Sigmoid colon (tissue), 6 donors: ENCODE measurements at regions not wholly inside any gene's neighbourhood (a gene's known extent, or its start where the extent isn't known, plus 50 kb on each side); places are given as distances from the start of the nearest gene placed in this dataset.

Source experiments
- DNase-seq: peaks from one replicate; pipeline ENCODE4 v3.0.0-alpha.2; 2019
- H3K27ac ChIP-seq, 4 donors: fragments of 200-600 bp; sonication (generic); one replicate each; pipeline ENCODE4 v1.5.1; 2016 to 2019; ENCODE audit warnings: mild to moderate bottlenecking in 1 of 4
- H3K27me3 ChIP-seq, 3 donors: fragments of 200-600 bp; sonication (generic); one replicate each; pipeline ENCODE4 v1.5.1; 2019; ENCODE audit warnings: mild to moderate bottlenecking in 1 of 3
- H3K36me3 ChIP-seq, 4 donors: fragments of 200-600 bp; sonication (generic); one replicate each; pipeline ENCODE4 v1.5.1; 2016 to 2019
- H3K4me1 ChIP-seq, 4 donors: fragments of 200-600 bp; sonication (generic); one replicate each; pipeline ENCODE4 v1.5.1; 2017 to 2019
- H3K4me3 ChIP-seq, 4 donors: fragments of 200-600 bp; sonication (generic); one replicate each; pipeline ENCODE4 v1.5.1; 2017 to 2019; ENCODE audit warnings: mild to moderate bottlenecking in 2 of 4, moderate library complexity in 1 of 4
- H3K9me3 ChIP-seq, 4 donors: fragments of 200-600 bp in 3 of 4; sonication (generic) in 3 of 4; one replicate each; pipeline versions ENCODE4 v1.5.1 to v1.6.1; 2013 to 2019
- EP300 ChIP-seq, 4 donors: sonication (generic); formaldehyde crosslinking; IDR thresholded peaks; one replicate each; pipeline ENCODE4 v1.6.1; 2017; ENCODE audit warnings: antibody characterized with exemption in 4 of 4
- POLR2A ChIP-seq, 2 donors: fragments of 450-650 bp; IDR thresholded peaks; one replicate each; pipeline ENCODE4 v1.6.1; 2016; ENCODE audit warnings: antibody characterized with exemption in 2 of 2, mild to moderate bottlenecking in 2 of 2, moderate library complexity in 2 of 2
- POLR2AphosphoS5 ChIP-seq, 4 donors: sonication (generic); formaldehyde crosslinking; IDR thresholded peaks; one replicate each; pipeline ENCODE4 v1.6.1; 2017; ENCODE audit warnings: antibody characterized with exemption in 4 of 4
- WGBS, 2 donors: extraction: QIAGEN DNeasy Blood & Tissue Kit; methylation state at CpG; one replicate each; pipeline ENCODE4 v1.1.7; 2013; 5-methylcytosine and 5-hydroxymethylcytosine counted together
- intact Hi-C: fragments of 100-400 bp; cut with DNase I; formaldehyde crosslinking; loops from one replicate; pipeline ENCODE4 v1.15.1; 2023
- TF ChIP-seq, protein P1 (sequence below), 4 experiments: fragments of 450-650 bp in 3 of 4; fragments of 200-600 bp in 1 of 4; IDR thresholded peaks; one replicate each; pipeline ENCODE4 v1.5.1; 2016 to 2019; ENCODE audit warnings: antibody characterized with exemption in 4 of 4, mild to moderate bottlenecking in 3 of 4, moderate library complexity in 2 of 4
- donor health status: healthy with polysubstance abuse.
- donor health status: healthy.

- Histone ChIP-seq H3K36me3 (no peaks in the 10 kb centered on the region), H3K9me3 (no peaks in the 10 kb centered on the region), H3K4me3 (no peak overlapping the region), H3K27me3 (no peaks in the 10 kb centered on the region), H3K4me1 (peaks cover 0 to 81% (median 75%) of the 10 kb centered on the region in 4 donors), H3K27ac (peak overlapping the region; percentile 79 to 92 (median 88))
- intact Hi-C loops = loop anchor here (2.0 to 5.0 kb wide), 2 partner anchors 69 to 152 kb away; no protein-coding TSS in a partner anchor
- TF ChIP-seq POLR2AphosphoS5 (IDR thresholded peaks at IDR 0.05) (no peak), EP300 (IDR thresholded peaks at IDR 0.05) (no peak), POLR2A (IDR thresholded peaks at IDR 0.05) (no peak)
- TF ChIP-seq, protein P1, sequence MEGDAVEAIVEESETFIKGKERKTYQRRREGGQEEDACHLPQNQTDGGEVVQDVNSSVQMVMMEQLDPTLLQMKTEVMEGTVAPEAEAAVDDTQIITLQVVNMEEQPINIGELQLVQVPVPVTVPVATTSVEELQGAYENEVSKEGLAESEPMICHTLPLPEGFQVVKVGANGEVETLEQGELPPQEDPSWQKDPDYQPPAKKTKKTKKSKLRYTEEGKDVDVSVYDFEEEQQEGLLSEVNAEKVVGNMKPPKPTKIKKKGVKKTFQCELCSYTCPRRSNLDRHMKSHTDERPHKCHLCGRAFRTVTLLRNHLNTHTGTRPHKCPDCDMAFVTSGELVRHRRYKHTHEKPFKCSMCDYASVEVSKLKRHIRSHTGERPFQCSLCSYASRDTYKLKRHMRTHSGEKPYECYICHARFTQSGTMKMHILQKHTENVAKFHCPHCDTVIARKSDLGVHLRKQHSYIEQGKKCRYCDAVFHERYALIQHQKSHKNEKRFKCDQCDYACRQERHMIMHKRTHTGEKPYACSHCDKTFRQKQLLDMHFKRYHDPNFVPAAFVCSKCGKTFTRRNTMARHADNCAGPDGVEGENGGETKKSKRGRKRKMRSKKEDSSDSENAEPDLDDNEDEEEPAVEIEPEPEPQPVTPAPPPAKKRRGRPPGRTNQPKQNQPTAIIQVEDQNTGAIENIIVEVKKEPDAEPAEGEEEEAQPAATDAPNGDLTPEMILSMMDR (IDR thresholded peaks at IDR 0.05) = no peak
- DNase-seq = peak; percentile 40
- 95% methylated on average over 7 of the region's 7 CpGs for WGBS, 2 donors
Measured at GRCh38 chr3:57009802-57010201, 50.7 kb upstream of the SPATA12 start.

DNA sequence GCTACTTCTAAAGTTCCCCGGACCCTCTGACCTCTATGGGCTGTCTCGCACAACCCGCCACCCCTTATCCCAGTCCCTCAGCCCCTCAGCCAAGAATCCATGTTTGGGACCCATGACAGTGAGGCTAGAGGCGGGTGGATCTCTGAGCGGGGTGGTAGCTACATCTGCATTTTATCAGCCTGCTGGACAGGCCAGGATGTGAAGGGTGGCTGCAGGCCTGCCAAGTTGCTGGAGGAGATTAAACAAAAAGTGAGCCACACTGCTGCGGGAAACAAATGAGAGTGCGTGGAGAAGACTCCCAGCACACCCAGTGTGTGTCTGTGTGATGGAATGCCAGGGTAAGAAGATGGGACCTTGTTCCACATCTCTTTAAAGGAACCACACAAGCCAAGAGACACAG lies 51.1 kb upstream of the SPATA12 start:
- peak overlapping the region; percentile 79 to 92 (median 88) for H3K27ac ChIP-seq
- H3K4me1 ChIP-seq = peaks cover 0 to 81% (median 74%) of the 10 kb centered on the region in 4 donors
- H3K4me3 ChIP-seq = no peak overlapping the region
- H3K27me3 ChIP-seq = no peaks in the 10 kb centered on the region
- H3K9me3 ChIP-seq = no peaks in the 10 kb centered on the region
- intact Hi-C loops = loop anchor here (2.0 to 5.0 kb wide), 2 partner anchors 69 to 153 kb away; no protein-coding TSS in a partner anchor
- TF ChIP-seq, protein P1 (IDR thresholded peaks at IDR 0.05) = no peak
- TF ChIP-seq POLR2AphosphoS5 (IDR thresholded peaks at IDR 0.05) (peak; percentile 69 to 93 (median 89)), EP300 (IDR thresholded peaks at IDR 0.05) (peak in 3 of 4 donors; percentile 47 to 65 (median 58))
- peak; percentile 90 for DNase-seq
- 78 to 91% methylated on average over 7 of the region's 7 CpGs for WGBS, 2 donors
- H3K36me3 ChIP-seq = no peaks in the 10 kb centered on the region

DNA sequence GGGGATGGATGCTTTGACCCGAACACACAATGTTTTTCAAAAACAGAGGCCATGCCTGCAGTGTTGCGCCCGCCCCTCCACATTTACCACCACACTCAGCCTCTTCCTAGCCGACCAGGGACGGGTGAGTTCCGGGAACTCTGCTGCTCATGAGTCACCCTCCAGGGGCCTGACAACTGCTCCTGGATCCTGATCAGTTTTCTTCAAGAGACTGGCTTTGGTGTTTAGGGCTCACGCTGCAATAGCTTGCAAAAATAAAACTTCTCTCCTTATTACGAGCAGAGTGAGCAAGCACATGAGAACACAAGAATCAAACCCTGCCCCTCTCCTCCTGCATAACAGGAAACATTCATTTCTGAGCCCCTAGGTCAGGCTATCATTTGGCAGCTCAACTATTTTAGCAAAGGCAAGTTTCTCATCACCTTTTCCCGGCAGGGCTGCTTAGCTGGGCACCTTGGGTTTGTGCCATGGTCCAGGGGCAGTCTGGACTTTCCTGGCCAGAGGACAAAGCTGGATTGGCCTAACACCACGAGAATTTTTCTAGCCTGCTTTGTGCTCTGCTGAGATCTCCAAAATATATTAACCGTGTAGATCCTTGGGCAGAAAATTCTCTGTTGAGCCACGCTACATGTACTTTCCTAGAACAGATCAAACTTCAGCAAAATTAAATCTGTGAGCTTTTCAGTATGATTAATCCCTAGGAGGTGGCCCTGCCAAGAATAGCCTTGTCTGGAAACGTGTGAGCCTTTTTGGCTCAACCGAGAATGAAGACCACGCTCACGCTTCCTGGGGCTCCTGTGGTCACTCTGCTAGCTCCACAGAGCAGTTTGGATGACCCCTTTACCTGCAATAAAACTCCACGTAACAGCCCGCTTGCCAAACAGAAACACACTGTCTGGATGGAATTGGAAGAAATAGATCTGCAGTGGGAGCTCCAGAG lies 52.7 kb upstream of the SPATA12 start:
- 54 to 76% methylated on average over 18 of the region's 18 CpGs for WGBS, 2 donors
- peaks cover 0 to 89% (median 80%) of the 10 kb centered on the region in 4 donors for H3K4me1 ChIP-seq
- peak overlapping the region in 2 of 4 donors; percentile 18 to 23 for H3K4me3 ChIP-seq
- H3K27ac ChIP-seq = peak overlapping the region; percentile 79 to 92 (median 88)
- H3K27me3 ChIP-seq = no peaks in the 10 kb centered on the region
- intact Hi-C loops = loop anchor here (2.0 to 5.0 kb wide), 2 partner anchors 71 to 155 kb away; no protein-coding TSS in a partner anchor
- H3K9me3 ChIP-seq = no peaks in the 10 kb centered on the region
- TF ChIP-seq EP300 (IDR thresholded peaks at IDR 0.05) (peak in 1 of 4 donors; percentile 59), POLR2A (IDR thresholded peaks at IDR 0.05) (no peak), POLR2AphosphoS5 (IDR thresholded peaks at IDR 0.05) (peak in 2 of 4 donors; percentile 48 to 85)
- TF ChIP-seq, protein P1 (IDR thresholded peaks at IDR 0.05) = no peak
- H3K36me3 ChIP-seq = no peaks in the 10 kb centered on the region
- DNase-seq = peak; percentile 93

GRCh38 chr3:57006949-57007419 lies 53.5 kb upstream of the SPATA12 start:
- WGBS, 2 donors = 62 to 67% methylated on average over 7 of the region's 7 CpGs
- intact Hi-C loops = loop anchor here (5.0 kb wide), 1 partner anchor 155 kb away; no protein-coding TSS in a partner anchor
- peak overlapping the region; percentile 79 to 92 (median 88) for H3K27ac ChIP-seq
- H3K27me3 ChIP-seq = no peaks in the 10 kb centered on the region
- TF ChIP-seq POLR2A (IDR thresholded peaks at IDR 0.05) (no peak), POLR2AphosphoS5 (IDR thresholded peaks at IDR 0.05) (no peak), EP300 (IDR thresholded peaks at IDR 0.05) (peak in 1 of 4 donors; percentile 9)
- TF ChIP-seq, protein P1 (IDR thresholded peaks at IDR 0.05) = no peak
- H3K9me3 ChIP-seq = no peaks in the 10 kb centered on the region
- peak overlapping the region in 1 of 4 donors; percentile 3 for H3K4me3 ChIP-seq
- H3K4me1 ChIP-seq = peaks cover 0 to 86% (median 79%) of the 10 kb centered on the region in 4 donors
- no peaks in the 10 kb centered on the region for H3K36me3 ChIP-seq
- peak; percentile 77 for DNase-seq
